Mammary epithelial cell (primary cell): ENCODE measurements at regions not wholly inside any gene's neighbourhood (a gene's known extent, or its start where the extent isn't known, plus 50 kb on each side); places are given as distances from the start of the nearest gene placed in this dataset.

ENCODE experiments used
- EZH2 ChIP-seq: IDR thresholded peaks from 2 replicates; pipeline ENCODE4 v1.6.1; 2012; ENCODE audit warnings: low read length, inconsistent platforms, borderline replicate concordance
- TF ChIP-seq, protein P1 (sequence below), 2 donors: IDR thresholded peaks in 1 of 2; conservative IDR thresholded peaks in 1 of 2; 2 replicates each; pipeline ENCODE4 v1.5.1; 2011 to 2012; ENCODE audit warnings: inconsistent platforms in 2 of 2, low read length in 2 of 2, mild to moderate bottlenecking in 2 of 2, control low read depth in 1 of 2, low read depth in 1 of 2; ENCODE audit not compliant: insufficient read depth in 1 of 2; ENCODE audit errors: extremely low read depth in 1 of 2

DNA sequence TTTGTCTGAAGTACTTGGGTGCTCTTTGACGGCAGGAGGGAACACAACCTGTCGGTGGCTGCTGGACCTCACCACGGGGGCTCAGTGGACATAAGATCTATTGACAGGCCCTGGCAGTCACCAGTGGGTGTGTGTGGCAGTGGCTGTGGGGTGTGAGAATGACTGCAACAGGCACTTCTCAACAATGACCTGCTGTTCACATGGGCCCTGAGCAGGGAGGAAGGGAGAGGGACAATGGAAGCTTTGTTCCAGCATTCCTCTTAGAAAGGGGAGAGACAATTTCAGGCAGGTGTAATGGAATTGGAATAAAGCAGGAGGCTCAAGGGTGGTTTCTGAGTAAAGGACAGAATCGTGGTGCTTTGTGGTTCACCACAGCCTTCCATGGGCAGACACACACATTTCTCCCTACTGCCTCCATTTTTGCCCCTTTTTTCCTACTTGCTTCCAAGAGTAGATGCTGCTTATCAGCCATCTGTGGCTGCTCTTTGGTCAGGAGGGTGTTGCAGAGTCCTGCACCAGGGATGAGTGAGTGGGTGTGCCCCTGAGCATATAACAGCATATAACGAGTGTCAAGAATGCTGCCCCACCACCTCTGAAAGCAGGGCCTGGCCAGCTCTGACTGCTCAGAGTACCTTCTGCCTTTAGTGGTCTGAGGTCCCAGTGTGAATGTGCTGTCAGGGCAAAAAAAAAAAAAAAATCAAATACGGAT, 267.7 kb downstream of the RASSF9 start:
- TF ChIP-seq, protein P1, sequence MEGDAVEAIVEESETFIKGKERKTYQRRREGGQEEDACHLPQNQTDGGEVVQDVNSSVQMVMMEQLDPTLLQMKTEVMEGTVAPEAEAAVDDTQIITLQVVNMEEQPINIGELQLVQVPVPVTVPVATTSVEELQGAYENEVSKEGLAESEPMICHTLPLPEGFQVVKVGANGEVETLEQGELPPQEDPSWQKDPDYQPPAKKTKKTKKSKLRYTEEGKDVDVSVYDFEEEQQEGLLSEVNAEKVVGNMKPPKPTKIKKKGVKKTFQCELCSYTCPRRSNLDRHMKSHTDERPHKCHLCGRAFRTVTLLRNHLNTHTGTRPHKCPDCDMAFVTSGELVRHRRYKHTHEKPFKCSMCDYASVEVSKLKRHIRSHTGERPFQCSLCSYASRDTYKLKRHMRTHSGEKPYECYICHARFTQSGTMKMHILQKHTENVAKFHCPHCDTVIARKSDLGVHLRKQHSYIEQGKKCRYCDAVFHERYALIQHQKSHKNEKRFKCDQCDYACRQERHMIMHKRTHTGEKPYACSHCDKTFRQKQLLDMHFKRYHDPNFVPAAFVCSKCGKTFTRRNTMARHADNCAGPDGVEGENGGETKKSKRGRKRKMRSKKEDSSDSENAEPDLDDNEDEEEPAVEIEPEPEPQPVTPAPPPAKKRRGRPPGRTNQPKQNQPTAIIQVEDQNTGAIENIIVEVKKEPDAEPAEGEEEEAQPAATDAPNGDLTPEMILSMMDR (conservative IDR thresholded peaks at IDR 0.05 in 1 of 2, IDR thresholded peaks at IDR 0.05 in 1 of 2; ENCODE audit: extremely low read depth in 1 of 2, insufficient read depth in 1 of 2, low read depth in 1 of 2, low read length in 2 of 2): no peak
- TF ChIP-seq EZH2: no peak
